Neural cell (in vitro differentiated cells): ENCODE measurements at regions not wholly inside any gene's neighbourhood (a gene's known extent, or its start where the extent isn't known, plus 50 kb on each side); places are given as distances from the start of the nearest gene placed in this dataset.

Experiments
- EZH2 ChIP-seq: fragments of 200-600, 300-800 bp; shearing (Covaris generic), sonication (generic); IDR thresholded peaks from 2 replicates; pipeline ENCODE4 v1.6.1; 2014; ENCODE audit warnings: antibody characterized with exemption, low read length, borderline replicate concordance, mild to moderate bottlenecking; ENCODE audit not compliant: insufficient read depth, poor library complexity, severe bottlenecking
- POLR2AphosphoS5 ChIP-seq: IDR thresholded peaks from 2 replicates; pipeline ENCODE4 v1.6.1; 2012

DNA sequence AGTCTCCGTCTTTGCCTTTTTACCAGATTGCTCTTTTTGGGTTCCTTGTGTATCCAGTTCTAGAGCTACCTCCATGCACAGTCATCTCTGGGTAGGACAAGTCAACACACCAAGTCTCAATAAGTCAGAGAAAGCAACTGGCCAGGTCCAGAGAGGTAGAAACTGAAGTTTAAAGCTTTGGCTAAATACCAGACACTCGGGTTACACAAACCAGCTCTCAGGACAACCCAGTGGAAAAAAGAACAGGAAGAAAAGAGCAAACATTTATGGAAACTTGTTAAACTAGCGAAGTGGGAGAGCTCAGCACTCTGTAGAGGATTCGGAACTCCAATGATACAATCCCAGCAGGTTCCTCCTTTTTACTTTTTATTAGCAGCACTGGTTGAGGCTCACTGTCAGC lies 291.0 kb upstream of the CPEB2 start:
- TF ChIP-seq POLR2AphosphoS5: no peak
- no peak for TF ChIP-seq EZH2
